AG04450 (cell line): ENCODE measurements at regions not wholly inside any gene's neighbourhood (a gene's known extent, or its start where the extent isn't known, plus 50 kb on each side); places are given as distances from the start of the nearest gene placed in this dataset.

Experiments used
- CTCF ChIA-PET: fragments of 300-600, 350-600 bp; formaldehyde crosslinking; extraction: SDS; loops from one replicate; lab custom pipeline; 2022; ENCODE audit warnings: antibody characterized with exemption, inconsistent platforms; lab: Charles Lee
- POLR2A ChIA-PET: fragments of 350-600 bp; formaldehyde crosslinking; extraction: SDS; loops from one replicate; lab custom pipeline; 2021; ENCODE audit warnings: antibody characterized with exemption, inconsistent platforms; lab: Yijun Ruan, JAX
- DNase-seq: peaks from one replicate; pipeline ENCODE4 v3.0.0-alpha.2; 2011; ENCODE audit warnings: low read depth, low spot score
- H3K27ac ChIP-seq: one replicate; pipeline ENCODE4 v1.5.1; 2012; ENCODE audit warnings: low read depth, low read length, control low read depth
- H3K27me3 ChIP-seq: one replicate; pipeline ENCODE4 v1.6.0; 2012; ENCODE audit warnings: low read length; ENCODE audit not compliant: control insufficient read depth, insufficient read depth
- H3K4me3 ChIP-seq: 2 replicates; pipeline ENCODE4 v1.5.1; 2011; ENCODE audit warnings: mild to moderate bottlenecking, low read depth, low read length, control low read depth
- H3K9me3 ChIP-seq: 2 replicates; pipeline ENCODE4 v1.5.1; 2012; ENCODE audit warnings: low read length; ENCODE audit not compliant: control insufficient read depth, insufficient read depth
- TF ChIP-seq, protein P1 (sequence below): IDR thresholded peaks from 2 replicates; pipeline ENCODE4 v1.5.1; 2011; ENCODE audit warnings: low read depth, low read length, control low read depth, inconsistent platforms

DNA sequence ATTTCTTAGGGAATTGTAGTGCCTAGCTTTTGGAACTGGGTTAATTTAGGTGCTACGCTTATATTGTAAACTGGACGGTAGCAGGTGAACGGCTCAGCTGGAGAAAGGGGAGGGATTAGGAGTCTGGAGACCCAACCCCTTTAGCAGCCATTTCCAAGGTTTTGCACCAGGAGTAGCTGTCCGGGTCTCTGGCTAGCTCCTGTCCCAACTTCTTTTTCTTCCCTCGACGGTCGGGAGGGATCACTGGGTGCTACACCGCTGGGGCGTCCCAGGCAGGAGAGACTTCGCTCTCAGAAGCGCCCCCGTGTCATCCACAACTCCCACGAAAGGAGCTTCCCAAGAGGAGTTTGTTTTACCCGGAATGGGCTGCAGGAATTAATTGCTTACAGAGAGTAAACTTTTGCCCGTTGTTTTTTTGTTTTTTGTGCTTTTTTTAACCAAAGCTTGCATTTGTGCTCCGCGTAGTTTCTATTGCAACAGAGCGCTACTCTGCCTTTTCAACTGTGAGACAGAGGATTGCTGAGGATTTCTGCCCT lies 1640.9 kb upstream of the C9orf72 start:
- no peak overlapping the region for H3K4me3 ChIP-seq
- no peaks in the 10 kb centered on the region for H3K9me3 ChIP-seq
- no peak overlapping the region for H3K27ac ChIP-seq
- TF ChIP-seq, protein P1, sequence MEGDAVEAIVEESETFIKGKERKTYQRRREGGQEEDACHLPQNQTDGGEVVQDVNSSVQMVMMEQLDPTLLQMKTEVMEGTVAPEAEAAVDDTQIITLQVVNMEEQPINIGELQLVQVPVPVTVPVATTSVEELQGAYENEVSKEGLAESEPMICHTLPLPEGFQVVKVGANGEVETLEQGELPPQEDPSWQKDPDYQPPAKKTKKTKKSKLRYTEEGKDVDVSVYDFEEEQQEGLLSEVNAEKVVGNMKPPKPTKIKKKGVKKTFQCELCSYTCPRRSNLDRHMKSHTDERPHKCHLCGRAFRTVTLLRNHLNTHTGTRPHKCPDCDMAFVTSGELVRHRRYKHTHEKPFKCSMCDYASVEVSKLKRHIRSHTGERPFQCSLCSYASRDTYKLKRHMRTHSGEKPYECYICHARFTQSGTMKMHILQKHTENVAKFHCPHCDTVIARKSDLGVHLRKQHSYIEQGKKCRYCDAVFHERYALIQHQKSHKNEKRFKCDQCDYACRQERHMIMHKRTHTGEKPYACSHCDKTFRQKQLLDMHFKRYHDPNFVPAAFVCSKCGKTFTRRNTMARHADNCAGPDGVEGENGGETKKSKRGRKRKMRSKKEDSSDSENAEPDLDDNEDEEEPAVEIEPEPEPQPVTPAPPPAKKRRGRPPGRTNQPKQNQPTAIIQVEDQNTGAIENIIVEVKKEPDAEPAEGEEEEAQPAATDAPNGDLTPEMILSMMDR: no peak
- peaks cover 18% of the 10 kb centered on the region for H3K27me3 ChIP-seq
- POLR2A ChIA-PET: no interaction called here
- no peak for DNase-seq
- CTCF ChIA-PET: no interaction called here

GRCh38 chr9:29214690-29215253 lies 1641.5 kb upstream of the C9orf72 start:
- CTCF ChIA-PET: no interaction called here
- TF ChIP-seq, protein P1: no peak
- DNase-seq: no peak
- POLR2A ChIA-PET: no interaction called here
- no peak overlapping the region for H3K4me3 ChIP-seq
- H3K9me3 ChIP-seq: no peaks in the 10 kb centered on the region
- H3K27ac ChIP-seq: no peak overlapping the region
- peaks cover 18% of the 10 kb centered on the region for H3K27me3 ChIP-seq

DNA sequence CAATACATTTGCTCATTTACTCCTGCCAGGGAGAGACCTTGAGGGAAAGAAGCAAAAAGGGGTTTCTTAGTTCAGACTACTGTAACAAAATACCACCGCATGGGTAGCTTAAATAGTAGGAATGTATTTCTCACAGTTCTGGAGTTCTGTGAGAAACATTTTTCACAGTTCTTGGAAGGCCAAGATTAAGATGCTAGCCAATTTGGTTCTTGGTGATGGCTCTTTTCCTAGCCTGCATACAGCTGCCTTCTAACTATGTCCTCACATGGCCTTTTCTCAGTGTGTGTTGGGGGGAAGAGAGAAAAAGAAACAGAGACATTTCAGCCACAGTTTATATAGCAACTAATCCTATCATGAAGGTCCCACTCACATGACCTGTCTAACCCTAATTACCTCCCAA lies 1644.7 kb upstream of the C9orf72 start:
- TF ChIP-seq, protein P1: no peak
- DNase-seq: no peak
- no peak overlapping the region for H3K27ac ChIP-seq
- no peaks in the 10 kb centered on the region for H3K9me3 ChIP-seq
- ChIA-PET CTCF (no interaction called here), POLR2A (no interaction called here)
- H3K27me3 ChIP-seq: peaks cover 14% of the 10 kb centered on the region
- H3K4me3 ChIP-seq: no peak overlapping the region

DNA sequence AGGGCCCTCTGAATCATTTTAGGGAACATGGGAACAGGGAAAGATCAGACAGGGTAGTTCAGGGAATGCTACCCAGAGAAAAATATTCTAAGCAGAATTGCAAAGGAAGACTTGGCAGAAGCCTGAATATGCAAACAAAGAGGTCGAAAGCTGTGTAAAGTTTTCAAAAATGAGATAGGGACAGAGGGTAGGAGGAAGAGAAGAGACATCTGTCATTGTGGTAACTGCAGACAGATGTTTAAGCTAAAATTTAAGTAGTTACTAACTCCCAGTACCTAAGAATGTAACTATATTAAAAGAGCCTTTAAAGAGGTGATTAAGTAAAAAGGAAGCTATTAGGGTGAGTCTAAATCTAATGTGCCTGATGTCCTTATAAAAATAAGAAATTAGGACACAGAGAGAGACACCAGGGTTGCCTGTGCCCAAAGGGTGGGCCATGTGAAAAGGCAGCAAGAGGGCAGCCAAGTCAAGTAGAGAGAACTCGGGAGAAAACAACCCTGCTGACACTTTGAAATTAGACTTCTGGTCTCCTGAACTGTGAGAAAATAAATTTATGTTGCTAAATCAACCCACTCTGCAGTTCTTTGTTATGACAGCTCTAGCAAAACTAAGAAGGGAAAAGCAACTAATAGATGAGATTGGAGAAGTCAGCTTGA lies 1647.4 kb upstream of the C9orf72 start:
- ChIA-PET POLR2A (no interaction called here), CTCF (no interaction called here)
- Histone ChIP-seq H3K9me3 (no peaks in the 10 kb centered on the region), H3K4me3 (no peak overlapping the region), H3K27ac (no peak overlapping the region), H3K27me3 (no peaks in the 10 kb centered on the region)
- TF ChIP-seq, protein P1: no peak
- no peak for DNase-seq

- no peak overlapping the region for H3K27ac ChIP-seq
- TF ChIP-seq, protein P1: no peak
- ChIA-PET CTCF (no interaction called here), POLR2A (no interaction called here)
- H3K9me3 ChIP-seq: no peaks in the 10 kb centered on the region
- H3K4me3 ChIP-seq: no peak overlapping the region
- no peaks in the 10 kb centered on the region for H3K27me3 ChIP-seq
- DNase-seq: no peak
These were observed 1655.3 kb upstream of the C9orf72 start for GRCh38 chr9:29228558-29228957.
